Spleen (tissue), 7 donors: ENCODE measurements at regions not wholly inside any gene's neighbourhood (a gene's known extent, or its start where the extent isn't known, plus 50 kb on each side); places are given as distances from the start of the nearest gene placed in this dataset.

Experiments used
- CTCF ChIP-seq, 11 experiments: fragments of 200-600 bp in 7 of 11; fragments of 450-650 bp in 4 of 11; sonication (generic) in 4 of 11; IDR thresholded peaks in 8 of 11; conservative IDR thresholded peaks in 3 of 11; 1 replicate in 7 of 11; 2 replicates in 4 of 11; pipeline versions ENCODE4 v1.4.0 to v1.8.0; 2016 to 2021; ENCODE audit warnings: antibody characterized with exemption in 11 of 11, inconsistent platforms in 4 of 11, mild to moderate bottlenecking in 1 of 11
- POLR2AphosphoS5 ChIP-seq, 3 donors: sonication (generic); formaldehyde crosslinking; IDR thresholded peaks; one replicate each; pipeline ENCODE4 v1.5.1; 2017; ENCODE audit warnings: antibody characterized with exemption in 3 of 3
- donor health status: DM: no; HTN: no; CAD: no; lungs with moderate emphysema.
- donor health status: DM: no; HTN: no; CAD: no.
- donor health status: DM: no; HTN: no; CAD: no.

DNA sequence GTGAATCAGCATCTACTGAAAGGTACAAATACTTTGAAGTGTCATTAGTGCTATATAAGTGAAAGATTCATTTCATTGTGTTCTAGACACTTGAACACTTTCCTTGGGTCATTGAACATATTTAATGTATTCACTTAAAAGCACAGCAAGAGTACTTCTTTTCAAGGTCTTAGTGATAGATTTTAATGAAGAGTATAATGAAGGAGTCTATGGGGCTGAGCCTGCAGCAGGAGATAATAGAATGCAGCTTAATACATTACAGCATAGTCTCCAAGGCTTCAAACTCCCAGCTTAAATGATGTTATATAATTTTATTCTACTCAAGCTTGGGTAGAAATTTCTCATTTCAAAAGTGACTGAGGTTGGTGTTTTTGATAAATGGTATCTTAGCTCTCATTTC, 66.1 kb upstream of the VEGFC start:
- no peak for TF ChIP-seq CTCF (IDR thresholded peaks at IDR 0.05 in 8 of 11, conservative IDR thresholded peaks at IDR 0.05 in 3 of 11)
- TF ChIP-seq POLR2AphosphoS5 (IDR thresholded peaks at IDR 0.05) = no peak
